Epithelial cell of proximal tubule (primary cell): ENCODE measurements at regions not wholly inside any gene's neighbourhood (a gene's known extent, or its start where the extent isn't known, plus 50 kb on each side); places are given as distances from the start of the nearest gene placed in this dataset.

ENCODE experiments used
- DNase-seq: peaks from one replicate; pipeline ENCODE4 v3.0.0-alpha.2; 2011; ENCODE audit warnings: low read depth
- H3K4me3 ChIP-seq: 2 replicates; pipeline ENCODE4 v1.5.1; 2011; ENCODE audit warnings: low read depth, mild to moderate bottlenecking, low read length
- TF ChIP-seq, protein P1 (sequence below): conservative IDR thresholded peaks from 2 replicates; pipeline ENCODE4 v1.5.1; 2012; ENCODE audit warnings: low read depth, mild to moderate bottlenecking, low read length

DNA sequence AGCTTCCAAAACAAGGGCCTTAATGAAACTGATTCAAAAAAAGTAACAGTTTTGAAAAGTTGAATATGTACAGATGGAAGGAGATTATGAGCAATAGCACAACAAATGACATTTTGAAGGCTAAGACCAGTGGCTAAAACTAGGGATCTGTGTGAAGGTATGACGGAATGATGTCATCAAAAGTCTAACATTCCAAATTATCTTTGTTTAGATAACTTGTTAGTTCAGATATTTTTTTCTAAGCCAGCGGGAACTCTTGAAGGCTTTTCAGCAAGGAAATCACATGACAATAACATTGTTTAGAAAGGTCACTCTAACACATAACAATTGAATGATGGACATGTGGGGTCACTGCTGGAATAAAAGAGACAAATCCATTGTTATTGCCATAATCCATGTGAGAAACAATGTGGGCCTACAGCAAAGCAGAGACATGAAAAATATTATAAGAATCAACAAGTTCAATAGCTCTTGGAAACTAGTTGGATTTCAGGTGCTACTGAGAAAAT lies 260.5 kb downstream of the CASP12 start:
- no peak overlapping the region for H3K4me3 ChIP-seq
- DNase-seq: no peak
- TF ChIP-seq, protein P1, sequence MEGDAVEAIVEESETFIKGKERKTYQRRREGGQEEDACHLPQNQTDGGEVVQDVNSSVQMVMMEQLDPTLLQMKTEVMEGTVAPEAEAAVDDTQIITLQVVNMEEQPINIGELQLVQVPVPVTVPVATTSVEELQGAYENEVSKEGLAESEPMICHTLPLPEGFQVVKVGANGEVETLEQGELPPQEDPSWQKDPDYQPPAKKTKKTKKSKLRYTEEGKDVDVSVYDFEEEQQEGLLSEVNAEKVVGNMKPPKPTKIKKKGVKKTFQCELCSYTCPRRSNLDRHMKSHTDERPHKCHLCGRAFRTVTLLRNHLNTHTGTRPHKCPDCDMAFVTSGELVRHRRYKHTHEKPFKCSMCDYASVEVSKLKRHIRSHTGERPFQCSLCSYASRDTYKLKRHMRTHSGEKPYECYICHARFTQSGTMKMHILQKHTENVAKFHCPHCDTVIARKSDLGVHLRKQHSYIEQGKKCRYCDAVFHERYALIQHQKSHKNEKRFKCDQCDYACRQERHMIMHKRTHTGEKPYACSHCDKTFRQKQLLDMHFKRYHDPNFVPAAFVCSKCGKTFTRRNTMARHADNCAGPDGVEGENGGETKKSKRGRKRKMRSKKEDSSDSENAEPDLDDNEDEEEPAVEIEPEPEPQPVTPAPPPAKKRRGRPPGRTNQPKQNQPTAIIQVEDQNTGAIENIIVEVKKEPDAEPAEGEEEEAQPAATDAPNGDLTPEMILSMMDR: no peak

DNA sequence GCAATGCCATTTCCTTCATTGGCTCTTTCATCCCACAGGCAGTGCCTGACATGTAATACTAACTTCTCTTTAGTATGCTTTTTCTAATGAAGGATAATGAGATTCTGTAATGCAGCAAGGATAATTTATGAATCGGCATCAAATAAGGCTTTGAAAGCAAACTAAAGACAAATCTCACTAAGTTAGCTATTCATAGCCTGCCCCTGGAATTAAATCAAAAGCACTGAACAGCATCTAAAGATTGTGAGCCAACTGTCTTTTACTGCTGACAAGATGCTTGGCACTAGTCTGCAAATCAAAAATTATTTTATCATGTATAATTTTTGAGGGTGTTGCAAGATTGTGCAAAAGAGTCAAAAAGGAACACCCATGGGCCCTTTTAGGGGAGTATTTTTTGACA lies 265.0 kb downstream of the CASP12 start:
- no peak for DNase-seq
- H3K4me3 ChIP-seq: no peak overlapping the region
- TF ChIP-seq, protein P1: no peak

DNA sequence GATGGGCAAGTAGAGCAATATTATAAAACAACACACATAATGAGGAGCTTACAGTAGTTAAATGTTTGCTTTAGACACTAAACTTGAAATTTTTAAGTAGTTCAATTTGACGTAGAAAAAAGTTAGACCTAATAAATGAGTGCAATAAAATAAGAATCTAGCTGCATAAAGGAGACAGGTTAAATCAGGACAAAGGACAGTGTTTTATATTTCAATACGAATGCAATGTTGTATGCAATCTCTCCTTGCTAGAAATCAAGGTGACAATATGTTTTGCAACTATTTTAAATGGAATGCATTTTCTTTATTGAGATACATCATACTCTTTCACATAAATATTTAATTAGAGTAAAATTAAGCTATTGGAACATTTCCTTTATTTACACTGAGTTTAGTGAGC lies 267.9 kb downstream of the CASP12 start:
- TF ChIP-seq, protein P1: no peak
- H3K4me3 ChIP-seq: no peak overlapping the region
- DNase-seq: no peak

DNA sequence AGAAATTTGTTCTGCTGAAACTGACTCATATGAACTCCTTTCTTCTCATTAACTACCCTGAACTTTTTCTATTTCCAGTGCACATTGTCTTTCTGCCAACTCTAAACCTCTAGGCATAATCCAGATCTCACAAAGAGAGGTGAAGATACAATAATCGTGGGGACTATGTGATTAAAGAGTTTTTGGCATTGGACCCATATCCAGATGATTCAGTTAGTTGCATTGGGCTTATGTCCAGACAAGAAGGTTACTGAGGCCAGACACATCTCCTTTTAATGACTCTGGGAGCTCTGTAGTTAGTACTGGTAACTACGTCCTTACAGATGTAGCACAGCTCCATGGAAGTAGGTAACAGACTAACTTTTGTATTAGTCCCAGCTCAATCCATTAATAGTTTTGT lies 273.0 kb downstream of the CASP12 start:
- TF ChIP-seq, protein P1: no peak
- no peak overlapping the region for H3K4me3 ChIP-seq
- DNase-seq: no peak

DNA sequence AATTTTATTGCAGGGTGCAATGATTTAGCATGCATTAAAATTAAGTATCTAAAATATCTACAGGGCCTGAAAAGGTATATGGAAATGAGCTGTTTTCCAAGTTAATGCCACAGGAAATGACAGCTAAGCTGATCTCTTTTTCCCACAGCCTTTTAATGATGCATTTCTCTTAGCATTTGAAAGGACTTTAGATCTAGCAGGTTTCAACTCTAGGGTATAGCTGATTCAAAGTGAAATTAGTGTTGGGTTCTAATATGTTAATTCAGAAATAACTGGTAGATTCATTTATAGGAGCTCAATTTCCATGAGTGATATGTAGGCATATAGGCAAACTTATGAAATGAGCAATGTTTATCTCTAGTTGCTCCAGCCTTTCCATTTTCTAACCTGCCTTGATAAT lies 274.2 kb downstream of the CASP12 start:
- DNase-seq: no peak
- TF ChIP-seq, protein P1: no peak
- no peak overlapping the region for H3K4me3 ChIP-seq

DNA sequence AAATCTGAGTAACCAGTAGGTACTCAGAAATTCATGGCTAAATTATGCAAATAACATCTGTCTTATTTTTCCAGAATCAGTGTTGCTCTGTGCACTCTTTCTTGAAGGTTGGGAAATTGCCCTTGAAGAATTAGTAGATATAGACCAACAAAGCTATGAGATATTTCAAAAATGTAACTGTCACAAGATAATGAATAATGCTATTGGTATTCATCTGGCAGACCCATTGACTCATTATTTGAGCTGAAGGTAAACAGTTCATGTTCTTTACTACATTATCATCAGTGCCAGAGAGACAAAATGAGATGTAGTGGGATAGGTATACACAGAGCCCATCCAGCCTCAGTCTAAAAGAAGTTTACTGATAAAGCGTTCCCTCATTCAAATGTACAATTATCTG lies 274.7 kb downstream of the CASP12 start:
- H3K4me3 ChIP-seq: no peak overlapping the region
- no peak for DNase-seq

DNA sequence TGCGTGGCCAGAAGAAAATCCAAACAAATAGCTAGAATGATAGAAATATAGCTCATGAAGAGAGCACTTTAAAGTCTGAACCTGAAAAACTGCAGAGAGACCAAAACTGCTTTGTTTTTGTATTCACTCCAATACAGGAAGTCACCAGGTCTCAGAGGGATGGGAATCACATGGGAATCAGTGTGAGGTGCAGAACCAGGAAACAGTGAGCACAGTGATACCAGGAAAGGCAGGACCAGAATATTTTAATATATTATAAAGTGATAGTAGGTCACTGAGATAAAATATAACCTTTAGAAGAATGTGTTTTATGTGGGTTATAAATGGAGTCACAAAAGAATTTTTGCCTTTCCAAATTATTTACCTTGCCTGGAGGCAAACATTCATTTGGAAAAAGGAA lies 277.3 kb downstream of the CASP12 start:
- no peak for DNase-seq
- no peak overlapping the region for H3K4me3 ChIP-seq
- TF ChIP-seq, protein P1: no peak

More for the DNA sequence above, 274.7 kb downstream of the CASP12 start:
- TF ChIP-seq, protein P1: no peak
